ENCODE measurements at regions not wholly inside any gene's neighbourhood (a gene's known extent, or its start where the extent isn't known, plus 50 kb on each side); places are given as distances from the start of the nearest gene placed in this dataset.

DNA sequence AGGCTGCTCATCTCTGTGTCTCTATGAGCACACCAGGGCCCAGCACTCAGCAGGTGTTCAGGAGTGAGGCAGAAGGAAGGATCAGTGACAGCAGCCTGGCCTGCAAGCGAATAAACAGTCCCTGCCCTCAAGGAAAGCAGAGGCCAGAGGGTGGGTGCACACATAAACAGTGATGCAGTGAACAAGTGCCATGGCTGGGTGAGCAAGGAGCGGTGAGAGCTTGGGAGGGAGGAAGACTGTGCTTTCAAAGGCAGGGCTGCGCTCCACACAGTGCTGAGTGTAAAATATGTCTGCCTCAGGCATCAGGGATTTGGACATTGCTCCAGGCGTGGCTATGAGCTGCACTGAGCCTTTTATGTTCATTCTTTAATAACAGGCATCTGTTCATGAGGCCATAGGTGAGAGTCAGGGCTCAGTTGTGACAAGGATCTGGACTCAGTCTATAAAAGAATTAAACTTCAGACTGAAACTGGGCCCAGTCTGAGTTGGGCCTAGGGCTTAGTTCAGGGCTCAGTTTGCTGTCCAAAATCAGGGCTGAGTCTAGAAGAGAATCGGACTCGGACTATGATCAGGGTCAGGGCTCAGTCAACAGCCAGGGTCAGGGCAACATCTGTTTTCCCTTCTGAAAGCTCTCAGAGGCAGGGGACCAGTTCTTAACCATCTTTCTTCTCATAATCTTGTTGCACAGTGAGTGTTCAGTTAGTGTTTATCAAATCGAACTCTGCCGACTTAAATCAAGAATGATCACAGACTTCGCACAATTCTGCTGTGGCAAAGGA is 213.7 kb downstream of the FOXD2 start:
- no peaks in the 10 kb centered on the region; the same call in 1 of the 2 replicates for H3K27me3 ChIP-seq (replicated peaks; ENCODE audit: control insufficient read depth, insufficient read depth, low read length)
- DNase-seq (ENCODE audit: extremely low read depth, insufficient read length): no peak
- TF ChIP-seq, protein P1, sequence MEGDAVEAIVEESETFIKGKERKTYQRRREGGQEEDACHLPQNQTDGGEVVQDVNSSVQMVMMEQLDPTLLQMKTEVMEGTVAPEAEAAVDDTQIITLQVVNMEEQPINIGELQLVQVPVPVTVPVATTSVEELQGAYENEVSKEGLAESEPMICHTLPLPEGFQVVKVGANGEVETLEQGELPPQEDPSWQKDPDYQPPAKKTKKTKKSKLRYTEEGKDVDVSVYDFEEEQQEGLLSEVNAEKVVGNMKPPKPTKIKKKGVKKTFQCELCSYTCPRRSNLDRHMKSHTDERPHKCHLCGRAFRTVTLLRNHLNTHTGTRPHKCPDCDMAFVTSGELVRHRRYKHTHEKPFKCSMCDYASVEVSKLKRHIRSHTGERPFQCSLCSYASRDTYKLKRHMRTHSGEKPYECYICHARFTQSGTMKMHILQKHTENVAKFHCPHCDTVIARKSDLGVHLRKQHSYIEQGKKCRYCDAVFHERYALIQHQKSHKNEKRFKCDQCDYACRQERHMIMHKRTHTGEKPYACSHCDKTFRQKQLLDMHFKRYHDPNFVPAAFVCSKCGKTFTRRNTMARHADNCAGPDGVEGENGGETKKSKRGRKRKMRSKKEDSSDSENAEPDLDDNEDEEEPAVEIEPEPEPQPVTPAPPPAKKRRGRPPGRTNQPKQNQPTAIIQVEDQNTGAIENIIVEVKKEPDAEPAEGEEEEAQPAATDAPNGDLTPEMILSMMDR (IDR thresholded peaks at IDR 0.05; ENCODE audit: insufficient read depth, low read length, poor library complexity, severe bottlenecking): no peak
- H3K36me3 ChIP-seq (ENCODE audit: control insufficient read depth, insufficient read depth, low read length): no peaks in the 10 kb centered on the region
- no peak overlapping the region for H3K4me3 ChIP-seq (replicated peaks; ENCODE audit: low read depth, low read length)

DNA sequence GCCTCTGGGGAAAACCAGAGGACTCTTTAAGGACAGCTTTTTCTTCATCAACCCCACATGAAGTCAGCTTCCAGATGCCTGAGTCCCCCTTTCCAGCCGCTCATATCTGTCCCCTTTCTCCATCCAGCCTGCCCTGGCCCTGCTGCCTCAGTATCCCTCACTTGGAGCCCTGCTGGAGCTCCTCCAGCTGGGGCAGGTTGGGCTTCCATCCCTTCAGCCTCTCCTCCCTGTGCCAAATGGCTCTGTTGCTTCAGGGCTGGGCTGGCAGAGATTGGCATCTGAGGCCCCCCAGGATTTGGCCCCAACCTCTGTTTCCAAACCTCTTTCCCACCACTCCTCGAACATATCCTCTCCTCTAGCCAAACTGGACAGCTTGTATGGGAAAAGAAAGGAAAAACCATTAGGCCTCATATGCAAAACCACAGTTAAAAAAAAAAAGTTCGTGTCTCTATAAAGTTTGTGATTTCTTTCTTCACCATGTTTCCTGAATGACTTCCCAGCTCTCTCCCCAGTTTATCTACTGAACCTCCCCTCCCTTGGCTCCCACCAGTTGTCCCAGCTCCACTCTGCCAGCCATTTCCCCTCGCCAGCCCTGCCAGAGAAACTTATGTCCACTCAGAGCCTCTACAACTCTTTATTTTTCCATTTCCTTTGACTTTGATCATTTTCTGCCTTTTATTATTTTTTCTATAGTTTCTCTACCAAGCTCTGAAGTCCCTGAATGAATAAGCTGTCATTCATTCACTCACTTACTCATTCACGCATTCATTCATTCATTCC is 217.9 kb downstream of the FOXD2 start:
- H3K27me3 ChIP-seq (replicated peaks; ENCODE audit: control insufficient read depth, insufficient read depth, low read length): no peaks in the 10 kb centered on the region; the same call in 1 of the 2 replicates
- H3K36me3 ChIP-seq (ENCODE audit: control insufficient read depth, insufficient read depth, low read length): no peaks in the 10 kb centered on the region
- H3K4me3 ChIP-seq (replicated peaks; ENCODE audit: low read depth, low read length): no peak overlapping the region
- DNase-seq (ENCODE audit: extremely low read depth, insufficient read length): no peak
- TF ChIP-seq, protein P1 (IDR thresholded peaks at IDR 0.05; ENCODE audit: insufficient read depth, low read length, poor library complexity, severe bottlenecking): no peak

DNA sequence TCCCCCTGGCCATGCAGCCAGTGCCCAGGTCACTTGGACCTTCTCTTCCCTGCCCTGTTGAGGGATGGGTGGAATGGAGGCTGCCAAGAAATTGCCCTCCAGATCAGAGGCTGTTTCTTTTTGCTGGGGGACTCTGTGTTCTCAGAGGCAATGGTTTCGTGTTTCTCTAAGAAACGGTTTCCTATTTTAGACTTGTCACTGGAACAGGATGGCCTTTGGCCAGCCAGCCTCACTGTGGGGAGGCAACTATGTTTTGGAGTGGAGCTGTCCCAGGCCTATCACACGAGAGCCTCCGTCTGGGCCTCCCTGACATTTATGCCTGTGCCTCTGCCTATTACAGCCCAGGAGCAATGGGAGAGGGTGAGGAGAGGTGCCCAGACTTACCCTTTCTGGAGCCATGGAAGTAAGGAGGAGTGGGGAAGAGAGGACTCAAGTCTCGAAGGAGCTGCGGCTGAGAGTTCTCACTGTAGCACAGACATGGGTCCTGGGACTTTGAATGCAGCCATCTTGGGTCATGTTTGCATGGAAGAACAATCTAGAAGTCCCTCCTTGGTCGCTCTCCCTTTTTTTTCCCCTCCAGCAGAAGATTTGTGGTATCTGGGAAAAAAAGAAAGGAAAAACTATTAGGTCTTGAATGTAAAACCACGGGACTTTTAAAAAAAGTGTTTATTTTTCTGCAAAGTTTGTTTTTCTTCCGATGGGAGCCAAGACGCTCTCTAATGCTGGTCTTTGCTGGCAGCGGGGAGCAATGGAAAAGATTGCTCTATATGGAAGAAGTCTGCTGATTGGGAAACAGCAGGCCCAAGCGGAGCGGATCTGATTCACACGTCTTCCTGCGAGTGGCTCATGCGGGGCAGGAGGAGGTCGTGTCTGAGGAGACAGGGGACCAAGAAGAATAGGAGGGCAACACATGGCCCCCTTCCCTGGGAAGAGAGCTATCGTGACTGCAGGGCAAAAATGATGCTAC is 219.2 kb downstream of the FOXD2 start:
- Histone ChIP-seq H3K27me3 (replicated peaks; ENCODE audit: control insufficient read depth, insufficient read depth, low read length) (no peaks in the 10 kb centered on the region; the same call in 1 of the 2 replicates), H3K36me3 (ENCODE audit: control insufficient read depth, insufficient read depth, low read length) (no peaks in the 10 kb centered on the region), H3K4me3 (replicated peaks; ENCODE audit: low read depth, low read length) (no peak overlapping the region)
- no peak for DNase-seq (ENCODE audit: extremely low read depth, insufficient read length)
- TF ChIP-seq, protein P1 (IDR thresholded peaks at IDR 0.05; ENCODE audit: insufficient read depth, low read length, poor library complexity, severe bottlenecking): no peak

DNA sequence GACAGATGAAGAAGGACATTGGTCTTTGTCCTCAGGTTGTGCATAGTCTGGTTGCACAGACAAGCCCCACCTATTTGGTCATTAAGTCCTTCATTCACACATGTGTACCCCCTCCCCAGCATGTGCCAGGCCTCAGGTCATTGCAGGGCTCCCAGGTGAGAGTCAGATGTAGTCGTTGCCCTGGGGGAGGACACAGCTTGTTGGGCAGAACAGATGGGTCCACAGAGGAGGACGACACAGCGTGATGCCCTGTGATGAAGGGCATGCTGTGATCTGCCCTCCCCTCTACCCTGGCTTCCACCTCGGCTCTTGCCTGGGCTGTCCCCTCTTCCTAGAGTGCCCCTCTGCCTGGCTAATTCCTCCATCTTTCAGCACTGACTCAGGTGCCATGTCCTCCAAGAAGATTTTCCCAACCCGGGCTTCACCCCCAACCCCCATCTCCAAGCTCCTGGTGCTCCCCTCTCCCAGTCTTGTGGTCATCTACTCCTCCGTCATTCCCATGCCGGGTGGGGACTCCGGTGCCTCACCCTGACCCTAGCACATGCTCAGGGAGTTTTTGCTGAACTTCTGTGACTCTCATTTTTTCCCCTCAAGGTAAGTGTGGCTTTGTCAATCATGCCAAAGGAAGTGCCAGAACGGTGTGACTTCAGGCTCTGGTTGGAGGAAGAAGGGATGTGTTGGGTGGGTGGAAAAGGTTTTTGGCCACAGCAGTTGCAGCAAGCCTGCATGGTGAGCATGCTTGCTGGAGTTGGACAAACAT is 220.5 kb downstream of the FOXD2 start:
- TF ChIP-seq, protein P1 (IDR thresholded peaks at IDR 0.05; ENCODE audit: insufficient read depth, low read length, poor library complexity, severe bottlenecking): no peak
- no peak for DNase-seq (ENCODE audit: extremely low read depth, insufficient read length)
- peaks cover 3% of the 10 kb centered on the region for H3K27me3 ChIP-seq (replicated peaks; ENCODE audit: control insufficient read depth, insufficient read depth, low read length)
- no peaks in the 10 kb centered on the region for H3K36me3 ChIP-seq (ENCODE audit: control insufficient read depth, insufficient read depth, low read length)
- no peak overlapping the region for H3K4me3 ChIP-seq (replicated peaks; ENCODE audit: low read depth, low read length)

DNA sequence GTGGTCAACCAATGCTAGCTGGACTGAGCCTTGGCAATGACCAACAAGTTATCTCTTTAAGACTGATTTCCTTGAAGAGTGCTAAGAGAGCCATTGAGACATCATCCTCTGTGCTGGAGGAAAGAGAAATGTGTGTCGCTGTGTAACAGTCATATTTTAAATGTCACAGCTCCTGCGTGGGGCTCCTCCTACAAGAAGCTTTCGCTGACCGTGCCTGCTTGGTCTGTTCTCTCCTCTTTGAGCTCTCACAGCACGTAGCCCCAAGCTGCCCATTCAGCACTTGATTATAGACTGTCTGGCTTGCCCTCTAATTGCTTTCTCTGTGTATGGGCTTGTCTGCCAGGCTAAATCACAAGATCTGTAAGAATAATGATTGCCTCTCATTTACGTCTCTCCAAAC is 221.3 kb downstream of the FOXD2 start:
- H3K4me3 ChIP-seq (replicated peaks; ENCODE audit: low read depth, low read length): no peak overlapping the region
- peaks cover 3% of the 10 kb centered on the region; the same call in 1 of the 2 replicates for H3K27me3 ChIP-seq (replicated peaks; ENCODE audit: control insufficient read depth, insufficient read depth, low read length)
- no peaks in the 10 kb centered on the region for H3K36me3 ChIP-seq (ENCODE audit: control insufficient read depth, insufficient read depth, low read length)
- TF ChIP-seq, protein P1 (IDR thresholded peaks at IDR 0.05; ENCODE audit: insufficient read depth, low read length, poor library complexity, severe bottlenecking): no peak
- no peak for DNase-seq (ENCODE audit: extremely low read depth, insufficient read length)
